ENCODE measurements at regions not wholly inside any gene's neighbourhood (a gene's known extent, or its start where the extent isn't known, plus 50 kb on each side); places are given as distances from the start of the nearest gene placed in this dataset.
A peak's percentile ranks its signal among the peaks of the same experiment; 100 is the strongest.

DNA sequence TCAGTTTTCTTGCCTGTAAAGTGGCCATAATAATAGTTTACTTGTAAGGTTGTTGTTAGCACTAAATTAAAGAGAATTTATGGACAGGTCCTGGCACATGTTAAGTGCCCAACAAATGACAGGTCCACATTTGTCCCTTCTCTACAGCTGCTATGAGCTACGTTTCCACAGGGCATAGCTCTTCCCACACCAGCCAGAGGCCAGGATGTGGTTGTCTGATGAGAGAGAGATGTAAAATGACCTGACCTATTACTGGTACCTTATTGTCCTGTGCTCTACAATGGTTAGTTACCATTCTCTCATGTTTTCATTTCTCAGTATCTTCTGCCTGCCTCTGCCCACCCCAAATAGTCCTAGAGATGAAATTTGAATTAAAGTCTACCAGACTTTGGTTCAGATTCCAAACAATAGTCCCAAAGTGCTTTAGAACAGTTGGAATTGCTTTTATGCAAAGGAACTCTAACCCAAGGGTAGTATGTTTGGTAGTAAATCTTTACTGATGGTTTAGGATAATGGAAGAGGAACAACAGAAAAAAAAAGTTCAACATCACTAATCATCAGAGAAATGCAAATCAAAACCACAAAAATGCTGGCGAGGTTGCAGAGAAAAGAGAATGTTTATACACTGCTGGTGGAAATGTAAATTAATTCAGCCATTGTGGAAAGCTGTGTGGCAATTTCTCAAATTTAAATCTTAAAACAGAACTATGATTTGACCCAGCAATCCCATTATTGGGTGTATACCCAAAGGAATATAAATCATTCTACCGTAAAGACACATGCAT lies 57.1 kb upstream of the ANKFN1 start:
- no peak for DNase-seq (ENCODE audit: low read depth)

DNA sequence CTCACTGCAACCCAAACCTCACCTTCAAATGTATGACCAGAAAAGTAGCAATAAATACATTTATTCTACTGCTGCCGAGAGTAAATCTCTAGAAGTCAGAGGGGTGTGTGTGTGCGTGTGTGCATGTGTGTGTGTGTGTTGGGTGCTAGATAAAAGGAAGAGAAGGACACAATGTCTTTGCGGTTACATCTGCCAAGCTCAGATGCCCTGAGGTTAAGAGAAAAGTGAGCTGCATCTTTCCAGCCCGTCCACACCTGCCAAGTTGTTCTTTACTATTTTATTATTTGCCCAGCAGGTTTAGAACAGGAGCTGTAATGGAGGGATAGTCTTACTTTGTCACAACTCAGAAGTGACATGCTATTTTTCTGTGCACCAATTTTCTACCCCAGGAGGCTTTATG lies 54.5 kb upstream of the ANKFN1 start:
- DNase-seq (ENCODE audit: low read depth), result no peak

DNA sequence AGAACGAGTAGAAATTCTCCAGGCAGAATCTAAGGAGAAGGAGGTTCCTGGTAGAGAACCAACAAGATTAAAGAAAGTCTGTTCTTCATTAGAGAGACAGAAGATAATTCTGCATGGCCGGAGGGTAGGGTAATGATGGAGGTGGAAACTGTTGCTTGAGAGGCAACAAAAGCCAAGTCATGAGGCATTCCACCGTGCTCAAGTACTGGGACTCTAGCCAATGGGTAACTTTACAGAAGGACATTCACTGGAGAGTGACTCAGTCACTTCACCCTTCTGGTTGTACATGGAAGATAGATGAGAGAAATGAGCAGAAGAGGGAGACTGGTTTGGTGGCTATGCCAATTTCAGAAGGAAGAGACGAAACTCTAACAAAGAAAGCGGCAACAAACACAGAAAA lies 53.6 kb upstream of the ANKFN1 start:
- DNase-seq (ENCODE audit: low read depth), result peak; percentile 78

All from GM04504 (cell line).